Activated CD8-positive, alpha-beta memory T cell treated with anti-CD3 and anti-CD28 coated beads, Interleukin-2, amount 50 U/mL, for 48 hours (primary cell): ENCODE measurements at regions not wholly inside any gene's neighbourhood (a gene's known extent, or its start where the extent isn't known, plus 50 kb on each side); places are given as distances from the start of the nearest gene placed in this dataset.

Experiments used
- DNase-seq: peaks from one replicate; pipeline ENCODE4 v3.0.0-alpha.2; 2020

- no peak for DNase-seq
These were observed 102.0 kb downstream of the RMI2 start for GRCh38 chr16:11447272-11447671.

- DNase-seq = no peak
These were observed 102.6 kb downstream of the RMI2 start for GRCh38 chr16:11447836-11448235.

GRCh38 chr16:11448796-11449416, 103.6 kb downstream of the RMI2 start:
- DNase-seq = no peak

- DNase-seq = no peak
These were observed 104.5 kb downstream of the RMI2 start for GRCh38 chr16:11449716-11450115.

- no peak for DNase-seq
These were observed 104.9 kb downstream of the RMI2 start for GRCh38 chr16:11450136-11450535.

- no peak for DNase-seq
These were observed 107.0 kb downstream of the RMI2 start for GRCh38 chr16:11452298-11452697.

GRCh38 chr16:11452746-11453389, 107.6 kb downstream of the RMI2 start:
- DNase-seq = no peak

- no peak for DNase-seq
These were observed 111.5 kb downstream of the RMI2 start for GRCh38 chr16:11456741-11457140.

GRCh38 chr16:11459722-11460121, 114.5 kb downstream of the RMI2 start:
- DNase-seq = no peak

- no peak for DNase-seq
These were observed 115.7 kb downstream of the RMI2 start for GRCh38 chr16:11460820-11461594.

- DNase-seq = no peak
These were observed 116.3 kb downstream of the RMI2 start for GRCh38 chr16:11461595-11461990.

- no peak for DNase-seq
These were observed 116.8 kb downstream of the RMI2 start for GRCh38 chr16:11462036-11462435.

- DNase-seq = no peak
These were observed 117.6 kb downstream of the RMI2 start for GRCh38 chr16:11462861-11463260.

- DNase-seq = no peak
These were observed 119.0 kb downstream of the RMI2 start for GRCh38 chr16:11464241-11464640.

GRCh38 chr16:11465675-11466074, 120.4 kb downstream of the RMI2 start:
- no peak for DNase-seq

- DNase-seq = no peak
These were observed 115.9 kb downstream of the LITAF start for GRCh38 chr16:11470676-11471415.

GRCh38 chr16:11471548-11471947, 115.2 kb downstream of the LITAF start:
- no peak for DNase-seq

- DNase-seq = no peak
These were observed 114.3 kb downstream of the LITAF start for GRCh38 chr16:11472410-11472809.

- no peak for DNase-seq
These were observed 113.9 kb downstream of the LITAF start for GRCh38 chr16:11472851-11473250.

- no peak for DNase-seq
These were observed 113.0 kb downstream of the LITAF start for GRCh38 chr16:11473728-11474127.

GRCh38 chr16:11474617-11475291, 112.0 kb downstream of the LITAF start:
- DNase-seq = no peak

- no peak for DNase-seq
These were observed 110.7 kb downstream of the LITAF start for GRCh38 chr16:11475896-11476630.
